ENCODE measurements at regions not wholly inside any gene's neighbourhood (a gene's known extent, or its start where the extent isn't known, plus 50 kb on each side); places are given as distances from the start of the nearest gene placed in this dataset.

GRCh38 chr1:95386915-95387314, 152.9 kb downstream of the RWDD3 start:
- Histone ChIP-seq H3K27ac (no peak overlapping the region), H3K4me1 (no peaks in the 10 kb centered on the region), H3K36me3 (no peaks in the 10 kb centered on the region), H3K9me3 (no peaks in the 10 kb centered on the region), H3K27me3 (no peaks in the 10 kb centered on the region), H3K4me3 (no peak overlapping the region)
- intact Hi-C loops (cut with DNase I) = no loop called here
- TF ChIP-seq CTCF (IDR thresholded peaks at IDR 0.05) (no peak), POLR2A (IDR thresholded peaks at IDR 0.05) (no peak)
- no peak for DNase-seq
- 67 to 70% methylated on average over 5 of the region's 5 CpGs for WGBS, 2 donors

GRCh38 chr1:95388031-95388430, 154.0 kb downstream of the RWDD3 start:
- Histone ChIP-seq H3K36me3 (no peaks in the 10 kb centered on the region), H3K4me3 (no peak overlapping the region), H3K27ac (no peak overlapping the region), H3K9me3 (no peaks in the 10 kb centered on the region), H3K27me3 (no peaks in the 10 kb centered on the region), H3K4me1 (no peaks in the 10 kb centered on the region)
- TF ChIP-seq CTCF (IDR thresholded peaks at IDR 0.05) (no peak), POLR2A (IDR thresholded peaks at IDR 0.05) (no peak)
- 28 to 30% methylated on average over 3 of the region's 3 CpGs for whole genome bisulfite sequencing, 2 donors
- intact Hi-C loops (cut with DNase I) = no loop called here
- DNase-seq = no peak

- no peak for TF ChIP-seq CTCF (IDR thresholded peaks at IDR 0.05)
- no peak for TF ChIP-seq POLR2A (IDR thresholded peaks at IDR 0.05)
- no peaks in the 10 kb centered on the region for H3K36me3 ChIP-seq
- no peak overlapping the region for H3K4me3 ChIP-seq
- no peaks in the 10 kb centered on the region for H3K27me3 ChIP-seq
- H3K9me3 ChIP-seq = no peaks in the 10 kb centered on the region
- no peaks in the 10 kb centered on the region for H3K4me1 ChIP-seq
- DNase-seq = no peak
- H3K27ac ChIP-seq = no peak overlapping the region
- intact Hi-C loops (cut with DNase I) = no loop called here
Measured at GRCh38 chr1:95393434-95393833, 159.4 kb downstream of the RWDD3 start.

- no peak overlapping the region for H3K27ac ChIP-seq
- TF ChIP-seq POLR2A (IDR thresholded peaks at IDR 0.05) = no peak
- TF ChIP-seq CTCF (IDR thresholded peaks at IDR 0.05) = no peak
- H3K4me1 ChIP-seq = no peaks in the 10 kb centered on the region
- H3K36me3 ChIP-seq = no peaks in the 10 kb centered on the region
- H3K27me3 ChIP-seq = no peaks in the 10 kb centered on the region
- WGBS, 2 donors = 60 to 64% methylated on average over 3 of the region's 3 CpGs
- no peaks in the 10 kb centered on the region for H3K9me3 ChIP-seq
- no peak overlapping the region for H3K4me3 ChIP-seq
- intact Hi-C loops (cut with DNase I) = no loop called here
- no peak for DNase-seq
Measured at GRCh38 chr1:95396557-95396956, 162.5 kb downstream of the RWDD3 start.

GRCh38 chr1:95402780-95403179, 168.8 kb downstream of the RWDD3 start:
- intact Hi-C loops (cut with DNase I) = no loop called here
- no peaks in the 10 kb centered on the region for H3K36me3 ChIP-seq
- peaks cover 0 to 8% (median 0%) of the 10 kb centered on the region in 3 donors for H3K9me3 ChIP-seq
- no peak overlapping the region for H3K4me3 ChIP-seq
- peaks cover 0 to 7% (median 0%) of the 10 kb centered on the region in 4 donors for H3K27me3 ChIP-seq
- DNase-seq = no peak
- H3K4me1 ChIP-seq = no peaks in the 10 kb centered on the region
- 60 to 79% methylated on average over 1 to 2 of the region's 2 CpGs for WGBS, 2 donors
- H3K27ac ChIP-seq = no peak overlapping the region
- TF ChIP-seq POLR2A (IDR thresholded peaks at IDR 0.05) (no peak), CTCF (IDR thresholded peaks at IDR 0.05) (no peak)
